ENCODE measurements at regions not wholly inside any gene's neighbourhood (a gene's known extent, or its start where the extent isn't known, plus 50 kb on each side); places are given as distances from the start of the nearest gene placed in this dataset.

GRCh38 chr9:95735701-95736100 lies 139.8 kb upstream of the ERCC6L2 start:
- TF ChIP-seq CTCF (IDR thresholded peaks at IDR 0.05; ENCODE audit: poor library complexity) (no peak), EZH2phosphoT487 (IDR thresholded peaks at IDR 0.05; ENCODE audit: low read depth, severe bottlenecking, unreplicated experiment) (no peak), EZH2 (IDR thresholded peaks at IDR 0.05; ENCODE audit: borderline replicate concordance) (no peak)
